Activated naive CD4-positive, alpha-beta T cell treated with anti-CD3 and anti-CD28 coated beads, Interleukin-2, amount 50 U/mL, for 16 hours (primary cell): ENCODE measurements at regions not wholly inside any gene's neighbourhood (a gene's known extent, or its start where the extent isn't known, plus 50 kb on each side); places are given as distances from the start of the nearest gene placed in this dataset.
"Not testable (repeated sequence)": the region's sequence is repeated elsewhere in the genome, so short reads cannot be mapped to it uniquely, and the experiment has no call there.

Experiments
- DNase-seq: peaks from one replicate; pipeline ENCODE4 v3.0.0-alpha.2; 2020

GRCh38 chr10:130352291-130352645 is 216.1 kb downstream of the GLRX3 start:
- no peak for DNase-seq

- no peak for DNase-seq
Measured at GRCh38 chr10:130353928-130354572, 217.9 kb downstream of the GLRX3 start.

GRCh38 chr10:130354573-130354954 is 218.4 kb downstream of the GLRX3 start:
- DNase-seq: no peak

- no peak for DNase-seq
Measured at GRCh38 chr10:130354976-130355795, 219.0 kb downstream of the GLRX3 start.

GRCh38 chr10:130356429-130356828 is 220.2 kb downstream of the GLRX3 start:
- DNase-seq: not testable (repeated sequence)

GRCh38 chr10:130357226-130357625 is 221.0 kb downstream of the GLRX3 start:
- no peak for DNase-seq

GRCh38 chr10:130357951-130358350 is 221.8 kb downstream of the GLRX3 start:
- DNase-seq: no peak

- DNase-seq: no peak
Measured at GRCh38 chr10:130358981-130359650, 222.9 kb downstream of the GLRX3 start.

GRCh38 chr10:130359711-130360110 is 223.5 kb downstream of the GLRX3 start:
- DNase-seq: no peak

GRCh38 chr10:130360826-130361311 is 224.7 kb downstream of the GLRX3 start:
- no peak for DNase-seq

GRCh38 chr10:130361351-130362105 is 225.3 kb downstream of the GLRX3 start:
- DNase-seq: no peak

- no peak for DNase-seq
Measured at GRCh38 chr10:130362308-130362761, 226.1 kb downstream of the GLRX3 start.

GRCh38 chr10:130363051-130363450 is 226.9 kb downstream of the GLRX3 start:
- no peak for DNase-seq

GRCh38 chr10:130363899-130364445 is 227.8 kb downstream of the GLRX3 start:
- DNase-seq: no peak

GRCh38 chr10:130364631-130365411 is 228.6 kb downstream of the GLRX3 start:
- no peak for DNase-seq

GRCh38 chr10:130368761-130369560 is 232.8 kb downstream of the GLRX3 start:
- DNase-seq: no peak

GRCh38 chr10:130369645-130370381 is 233.6 kb downstream of the GLRX3 start:
- DNase-seq: no peak

- no peak for DNase-seq
Measured at GRCh38 chr10:130370721-130371120, 234.5 kb downstream of the GLRX3 start.

GRCh38 chr10:130371156-130371555 is 235.0 kb downstream of the GLRX3 start:
- DNase-seq: no peak

GRCh38 chr10:130371666-130372065 is 235.5 kb downstream of the GLRX3 start:
- no peak for DNase-seq
